GM18861 (cell line): ENCODE measurements at regions not wholly inside any gene's neighbourhood (a gene's known extent, or its start where the extent isn't known, plus 50 kb on each side); places are given as distances from the start of the nearest gene placed in this dataset.

Experiments
- ATAC-seq: cut with Tn5 transposase; IDR thresholded peaks from one replicate; pipeline ENCODE4 v1.9.1; 2021; ENCODE audit not compliant: unreplicated experiment

DNA sequence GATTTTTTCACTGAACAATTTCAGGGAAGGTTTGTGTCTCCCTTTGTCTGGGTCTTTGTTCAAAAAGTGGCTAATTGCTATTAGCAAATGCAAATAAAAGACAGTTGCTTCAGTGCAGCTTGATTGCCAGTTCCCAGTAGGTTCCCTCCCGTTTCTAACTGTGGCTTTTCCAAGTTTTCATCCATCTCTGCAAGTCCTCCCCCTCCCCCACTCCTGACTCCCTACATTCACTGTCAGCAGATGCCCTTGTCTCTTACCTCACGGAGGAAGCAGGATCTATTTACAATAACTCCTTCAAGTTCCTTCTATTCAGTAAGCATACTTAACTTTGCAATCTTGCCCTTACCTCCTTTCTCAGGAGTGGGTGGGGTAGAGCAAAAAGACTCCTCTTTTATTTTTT is 55.4 kb upstream of the SCEL start:
- no peak for ATAC-seq

DNA sequence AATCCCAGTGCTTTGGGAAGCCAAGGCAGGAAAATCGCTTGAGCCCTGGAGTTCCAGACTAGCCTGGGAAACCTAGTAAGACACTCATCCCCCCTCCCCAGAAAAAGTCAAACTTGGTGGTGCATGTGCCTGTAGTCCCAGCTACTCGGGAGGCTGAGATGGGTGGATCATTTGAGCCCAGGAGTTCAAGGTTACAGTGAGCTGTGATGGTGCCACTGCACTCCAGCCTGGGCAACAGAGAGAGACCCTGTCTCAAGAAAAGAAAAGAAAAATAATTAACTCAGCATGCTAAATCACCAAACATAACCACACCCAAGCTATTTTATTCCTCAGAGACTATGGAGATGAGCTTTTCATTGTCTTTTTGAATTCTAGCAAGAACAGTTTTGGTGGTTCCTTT is 56.2 kb upstream of the SCEL start:
- ATAC-seq: no peak

GRCh38 chr13:77477299-77477848 is 58.1 kb upstream of the SCEL start:
- no peak for ATAC-seq

DNA sequence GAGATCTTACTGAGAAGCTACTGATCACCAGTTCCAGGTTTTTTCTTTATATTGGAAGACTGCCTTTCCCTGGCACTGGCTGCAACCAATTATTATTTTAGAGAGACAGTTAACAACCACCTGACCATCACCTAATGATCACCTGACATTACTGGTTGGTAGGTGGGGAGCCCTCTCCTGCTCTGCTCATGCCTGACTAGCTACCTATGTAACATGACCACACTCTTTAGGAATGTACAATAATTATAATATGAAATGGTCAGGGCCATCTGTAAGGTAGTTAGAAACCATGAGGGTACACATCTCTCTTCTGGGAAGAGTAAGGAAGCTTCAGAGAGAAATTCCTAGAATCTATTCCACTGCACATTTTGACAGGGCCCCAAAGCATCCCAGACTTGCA is 59.0 kb upstream of the SCEL start:
- ATAC-seq: no peak

DNA sequence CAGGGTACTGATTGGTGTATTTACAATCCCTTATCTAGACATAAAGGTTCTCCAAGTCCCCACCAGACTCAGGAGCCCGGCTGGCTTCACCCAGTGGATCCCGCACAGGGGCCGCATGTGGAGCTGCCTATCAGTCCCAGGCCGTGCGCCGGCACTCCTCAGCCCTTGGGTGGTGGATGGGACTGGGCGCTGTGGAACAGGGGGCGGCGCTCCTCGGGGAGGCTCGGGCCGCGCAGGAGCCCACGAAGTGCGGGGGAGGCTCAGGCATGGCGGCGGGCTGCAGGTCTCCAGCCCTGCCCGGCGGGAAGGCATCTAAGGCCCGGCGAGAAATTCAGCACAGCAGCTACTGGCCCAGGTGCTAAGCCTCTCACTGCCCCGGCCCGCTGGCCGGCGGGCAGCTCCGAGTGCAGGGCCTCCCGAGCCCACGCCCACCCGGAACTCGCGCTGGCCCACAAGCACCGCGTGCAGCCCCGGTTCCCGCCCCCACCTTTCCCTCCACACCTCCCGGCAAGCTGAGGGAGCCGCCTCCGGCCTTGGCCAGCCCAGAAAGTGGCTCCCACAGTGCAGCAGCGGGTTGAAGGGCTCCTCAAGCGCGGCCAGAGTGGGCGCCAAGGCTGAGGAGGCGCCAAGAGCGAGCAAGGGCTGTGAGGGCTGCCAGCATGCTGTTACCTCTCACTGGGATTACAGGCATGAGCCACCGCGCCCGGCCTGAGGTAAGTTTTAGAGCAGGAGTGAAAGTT is 60.0 kb upstream of the SCEL start:
- ATAC-seq: no peak

GRCh38 chr13:77470986-77471385 is 64.5 kb upstream of the SCEL start:
- no peak for ATAC-seq

- ATAC-seq: no peak
Observed at GRCh38 chr13:77466753-77467422, 68.6 kb upstream of the SCEL start.

DNA sequence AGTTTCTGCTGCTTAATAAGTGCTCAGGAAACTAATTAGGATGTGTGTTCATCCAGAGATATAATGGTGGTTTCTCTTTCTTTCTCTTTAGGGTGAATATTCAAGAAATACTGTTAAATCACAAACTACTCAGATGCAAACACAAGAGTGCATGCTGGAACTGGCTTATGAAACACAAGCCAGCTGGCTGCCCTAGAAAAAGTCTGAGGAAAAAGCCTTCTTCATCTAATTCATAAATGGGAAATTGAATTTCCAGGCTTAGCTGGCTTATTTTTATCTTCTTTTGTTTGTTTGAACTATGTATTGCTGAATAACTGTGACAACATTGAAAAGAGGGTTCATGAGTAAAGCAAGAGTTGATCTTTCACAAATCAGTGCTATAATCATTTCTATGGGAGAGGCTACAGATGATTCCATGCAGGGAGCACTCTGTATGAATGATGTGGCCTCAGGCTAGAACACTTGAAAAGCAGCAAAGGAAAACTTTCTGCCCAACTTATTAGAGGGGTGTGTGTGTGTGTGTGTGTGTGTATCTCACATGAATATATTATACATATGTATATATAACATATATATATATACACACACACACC is 69.8 kb upstream of the SCEL start:
- no peak for ATAC-seq

GRCh38 chr13:77460195-77460594 is 75.3 kb upstream of the SCEL start:
- peak; percentile 73 for ATAC-seq

DNA sequence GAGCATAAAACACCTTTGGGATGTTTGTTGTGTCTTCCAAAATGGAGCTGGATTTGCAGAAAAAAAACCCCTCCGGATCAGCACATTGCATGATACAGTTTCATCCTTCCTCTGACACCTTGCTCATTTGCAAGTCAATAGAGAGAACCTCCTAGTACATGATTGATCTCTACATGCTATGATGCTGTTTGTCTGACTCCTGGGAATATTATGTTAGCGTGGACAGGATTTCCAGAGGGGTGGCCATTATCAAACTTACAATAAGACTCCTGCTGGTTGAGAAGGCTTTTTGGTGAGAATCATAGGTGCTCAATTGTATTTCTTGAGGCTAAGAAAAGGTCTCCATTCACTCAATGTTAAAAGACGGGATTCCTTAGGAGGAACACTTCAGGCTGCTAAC is 75.9 kb upstream of the SCEL start:
- ATAC-seq: no peak

GRCh38 chr13:77458736-77459135 is 76.8 kb upstream of the SCEL start:
- no peak for ATAC-seq

GRCh38 chr13:77457966-77458365 is 77.5 kb upstream of the SCEL start:
- ATAC-seq: no peak

GRCh38 chr13:77456271-77456670 is 79.2 kb upstream of the SCEL start:
- ATAC-seq: no peak

DNA sequence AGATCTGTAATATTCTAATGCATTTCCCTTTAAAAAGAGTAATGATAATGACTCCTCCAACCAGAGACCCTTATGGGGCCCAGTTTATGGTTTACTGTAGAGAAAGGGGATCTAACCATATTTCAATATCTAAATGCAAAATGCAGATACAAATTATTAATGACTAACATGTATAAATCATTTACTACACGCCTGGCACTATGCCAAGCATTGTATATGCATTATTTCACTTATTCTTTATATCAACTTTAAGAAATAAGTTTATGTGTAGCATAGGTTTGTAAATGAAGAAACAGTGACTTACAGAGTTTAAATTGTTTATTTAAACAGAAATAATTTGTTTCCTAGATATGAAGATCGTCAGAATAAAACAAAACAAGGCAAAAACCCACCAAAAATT is 86.2 kb upstream of the SCEL start:
- no peak for ATAC-seq

GRCh38 chr13:77448689-77449088 is 86.8 kb upstream of the SCEL start:
- ATAC-seq: no peak

GRCh38 chr13:77443511-77443910 is 92.0 kb upstream of the SCEL start:
- ATAC-seq: no peak

DNA sequence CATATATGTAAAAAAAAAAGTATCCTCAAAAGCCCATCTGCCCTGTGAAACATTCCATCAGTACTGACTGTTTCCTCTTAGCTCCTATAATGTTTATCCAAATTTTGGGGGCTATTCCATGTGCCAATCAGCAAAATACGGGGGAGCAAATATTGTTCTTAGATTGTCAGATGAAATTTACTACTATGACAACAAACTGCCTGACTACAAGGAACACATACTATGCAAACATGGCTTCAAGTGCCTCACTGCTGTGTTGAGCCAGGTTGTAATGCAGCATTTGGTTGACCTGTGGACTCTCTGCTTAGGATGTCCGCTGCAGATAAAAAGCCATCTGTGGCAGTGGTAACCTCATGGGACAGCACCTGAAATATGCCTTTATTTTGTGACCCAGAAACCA is 98.2 kb upstream of the SCEL start:
- ATAC-seq: no peak

DNA sequence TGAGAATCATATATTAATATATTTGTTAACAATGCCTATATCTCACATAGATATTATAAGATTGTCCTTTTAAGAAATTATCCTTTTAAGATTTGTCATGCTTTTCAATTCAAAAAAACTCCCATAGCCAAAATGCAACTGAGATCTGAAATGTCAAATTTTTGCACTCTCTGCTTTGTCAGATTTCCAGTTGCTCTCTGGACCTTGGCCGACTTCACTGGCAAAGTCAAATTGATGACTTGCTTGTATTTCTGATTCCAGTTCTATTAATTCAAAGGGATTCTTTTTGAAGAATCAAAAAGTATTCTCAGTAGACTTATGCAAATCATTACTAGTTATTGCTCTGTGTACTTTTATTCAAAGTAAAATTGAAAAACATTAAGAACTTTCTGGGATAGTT is 101.2 kb upstream of the SCEL start:
- no peak for ATAC-seq

- ATAC-seq: peak; percentile 17
Observed at GRCh38 chr13:77431449-77431848, 104.1 kb upstream of the SCEL start.

- peak; percentile 46 for ATAC-seq
Observed at GRCh38 chr13:77430377-77430951, 103.6 kb upstream of the MYCBP2 start.

- peak; percentile 48 for ATAC-seq
Observed at GRCh38 chr13:77429320-77430142, 102.6 kb upstream of the MYCBP2 start.
